Panc1 (cell line): ENCODE measurements at regions not wholly inside any gene's neighbourhood (a gene's known extent, or its start where the extent isn't known, plus 50 kb on each side); places are given as distances from the start of the nearest gene placed in this dataset.

Experiments used
- ATAC-seq: fragments of 200-7000 bp; cut with Tn5 transposase; 2 replicates; pipeline ENCODE4 v1.9.1; 2020; ENCODE audit warnings: mild to moderate bottlenecking, moderate library complexity
- BruUV-seq: library from RNA; stranded (reverse); fragments of 400-500 nt; replicated peaks from 2 replicates; lab custom pipeline; 2021; lab: Mats Ljungman, UMichigan
- CTCF ChIA-PET: fragments of 300-600 bp; sonication (Branson Sonifier 250); formaldehyde crosslinking; loops from one replicate; lab custom pipeline; 2022; ENCODE audit warnings: antibody characterized with exemption; lab: Charles Lee
- POLR2A ChIA-PET: fragments of 300-600 bp; sonication (Branson Sonifier 250); formaldehyde crosslinking; loops from one replicate; lab custom pipeline; 2022; ENCODE audit warnings: antibody characterized with exemption; lab: Charles Lee
- DNase-seq: peaks from one replicate; pipeline ENCODE4 v3.0.0-alpha.2; 2010; ENCODE audit warnings: low read depth, low spot score
- H3K27ac ChIP-seq: 2 replicates; pipeline ENCODE4 v1.5.1; 2011; ENCODE audit warnings: mild to moderate bottlenecking, low read length, inconsistent platforms
- H3K27me3 ChIP-seq: fragments of 200-500 bp; sonication (Bioruptor generic); 2 replicates; pipeline ENCODE4 v1.6.0; 2014; ENCODE audit warnings: low read length, inconsistent platforms; ENCODE audit not compliant: control insufficient read depth, insufficient read depth
- H3K36me3 ChIP-seq: fragments of 200-500 bp; sonication (Bioruptor generic); 2 replicates; pipeline ENCODE4 v1.5.1; 2014; ENCODE audit warnings: inconsistent platforms, mild to moderate bottlenecking, low read length, moderate library complexity; ENCODE audit not compliant: control insufficient read depth, insufficient read depth
- H3K4me1 ChIP-seq: 2 replicates; pipeline ENCODE4 v1.5.1; 2011; ENCODE audit warnings: inconsistent platforms, mild to moderate bottlenecking, low read length, moderate library complexity; ENCODE audit not compliant: control insufficient read depth, insufficient read depth
- H3K4me3 ChIP-seq, 2 experiments: 2 replicates each; pipeline ENCODE4 v1.5.1; 2011 to 2012; ENCODE audit warnings: low read depth in 2 of 2, low read length in 2 of 2, mild to moderate bottlenecking in 2 of 2, inconsistent platforms in 1 of 2, moderate library complexity in 1 of 2
- H3K9me3 ChIP-seq: fragments of 200-500 bp; sonication (Bioruptor generic); 2 replicates; pipeline ENCODE4 v1.5.1; 2014; ENCODE audit warnings: low read depth, mild to moderate bottlenecking, inconsistent platforms, low read length, moderate library complexity; ENCODE audit not compliant: control insufficient read depth, insufficient read depth
- POLR2AphosphoS5 ChIP-seq: IDR thresholded peaks from 2 replicates; pipeline ENCODE4 v1.6.1; 2012; ENCODE audit warnings: mild to moderate bottlenecking, low read depth, low read length, moderate library complexity
- SIN3A ChIP-seq: IDR thresholded peaks from 2 replicates; pipeline ENCODE4 v1.6.1; 2012; ENCODE audit warnings: low read depth, mild to moderate bottlenecking, low read length, moderate library complexity, borderline replicate concordance; ENCODE audit not compliant: insufficient read depth
- TCF7L2 ChIP-seq: IDR thresholded peaks from 2 replicates; pipeline ENCODE4 v1.6.1; 2011; ENCODE audit warnings: mild to moderate bottlenecking, low read depth, low read length, inconsistent platforms
- in situ Hi-C: cut with HindIII; loops from 2 replicates; pipeline ENCODE4 v1.10.0; 2016; ENCODE audit warnings: low sequenced_read_pairs, low pct_unique_long_range_greater_than_20kb
- intact Hi-C: fragments of 100-400 bp; cut with micrococcal nuclease; formaldehyde crosslinking; loops from one replicate; pipeline ENCODE4 v1.10.0; 2022; ENCODE audit not compliant: unreplicated experiment
- TF ChIP-seq, protein P1 (sequence below): fragments of 450-650 bp; IDR thresholded peaks from 2 replicates; pipeline ENCODE4 v1.5.1; 2017; ENCODE audit warnings: mild to moderate bottlenecking
- TF ChIP-seq, protein P2 (sequence below), 2 experiments: IDR thresholded peaks; 2 replicates each; pipeline ENCODE4 v1.6.1; 2011 to 2012; ENCODE audit warnings: low read depth in 2 of 2, control low read depth in 1 of 2, low read length in 1 of 2, mild to moderate bottlenecking in 1 of 2, moderate library complexity in 1 of 2; ENCODE audit not compliant: insufficient read depth in 1 of 2

DNA sequence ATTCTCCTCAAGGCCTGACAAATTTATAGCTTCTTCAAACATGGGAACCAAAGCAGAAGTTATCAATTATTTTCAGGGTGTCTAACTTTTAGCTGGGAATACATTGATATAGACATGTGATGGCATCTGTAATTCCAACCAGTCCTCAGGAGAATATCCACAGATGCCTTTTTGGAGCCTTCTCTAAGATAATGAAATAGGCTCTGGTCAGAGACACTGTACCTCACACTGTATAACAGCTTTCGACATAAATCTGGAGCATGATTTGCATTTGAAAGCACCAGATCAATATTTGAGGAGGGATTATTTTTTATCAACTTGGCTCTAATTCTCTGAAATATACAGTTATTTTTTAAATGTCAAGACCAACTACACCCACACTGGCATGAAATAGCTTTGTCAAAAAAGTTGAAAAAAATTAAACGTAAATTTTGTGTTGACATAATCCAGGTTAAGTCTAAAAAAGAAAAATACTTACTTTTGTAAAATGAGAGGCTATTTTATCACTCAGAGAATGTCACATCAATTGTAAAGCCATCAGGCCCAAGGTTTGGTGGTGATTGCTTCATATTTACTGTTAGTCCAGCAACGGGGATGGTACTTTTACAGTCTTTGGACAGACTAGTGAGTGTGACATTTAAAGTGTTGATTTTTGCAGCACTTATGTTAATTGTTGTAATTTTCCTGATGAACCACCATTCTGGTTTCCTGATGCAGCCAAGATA is 177.0 kb upstream of the SP8 start:
- Histone ChIP-seq H3K27ac (no peak overlapping the region), H3K9me3 (no peaks in the 10 kb centered on the region; the same call in 1 of the 2 replicates), H3K36me3 (no peaks in the 10 kb centered on the region), H3K4me1 (no peaks in the 10 kb centered on the region), H3K27me3 (no peaks in the 10 kb centered on the region), H3K4me3 (no peak overlapping the region)
- BruUV-seq = no TSS peak
- in situ Hi-C loops = no loop called here
- ChIA-PET POLR2A (no interaction called here), CTCF (interaction anchor here (0.6 kb wide), 1 partner anchor 1215 kb away, joined by 16 read pairs; no protein-coding TSS in a partner anchor)
- ATAC-seq (no peak), DNase-seq (no peak)
- intact Hi-C loops = no loop called here
- TF ChIP-seq, protein P1, sequence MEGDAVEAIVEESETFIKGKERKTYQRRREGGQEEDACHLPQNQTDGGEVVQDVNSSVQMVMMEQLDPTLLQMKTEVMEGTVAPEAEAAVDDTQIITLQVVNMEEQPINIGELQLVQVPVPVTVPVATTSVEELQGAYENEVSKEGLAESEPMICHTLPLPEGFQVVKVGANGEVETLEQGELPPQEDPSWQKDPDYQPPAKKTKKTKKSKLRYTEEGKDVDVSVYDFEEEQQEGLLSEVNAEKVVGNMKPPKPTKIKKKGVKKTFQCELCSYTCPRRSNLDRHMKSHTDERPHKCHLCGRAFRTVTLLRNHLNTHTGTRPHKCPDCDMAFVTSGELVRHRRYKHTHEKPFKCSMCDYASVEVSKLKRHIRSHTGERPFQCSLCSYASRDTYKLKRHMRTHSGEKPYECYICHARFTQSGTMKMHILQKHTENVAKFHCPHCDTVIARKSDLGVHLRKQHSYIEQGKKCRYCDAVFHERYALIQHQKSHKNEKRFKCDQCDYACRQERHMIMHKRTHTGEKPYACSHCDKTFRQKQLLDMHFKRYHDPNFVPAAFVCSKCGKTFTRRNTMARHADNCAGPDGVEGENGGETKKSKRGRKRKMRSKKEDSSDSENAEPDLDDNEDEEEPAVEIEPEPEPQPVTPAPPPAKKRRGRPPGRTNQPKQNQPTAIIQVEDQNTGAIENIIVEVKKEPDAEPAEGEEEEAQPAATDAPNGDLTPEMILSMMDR = no peak
- no peak for TF ChIP-seq TCF7L2

DNA sequence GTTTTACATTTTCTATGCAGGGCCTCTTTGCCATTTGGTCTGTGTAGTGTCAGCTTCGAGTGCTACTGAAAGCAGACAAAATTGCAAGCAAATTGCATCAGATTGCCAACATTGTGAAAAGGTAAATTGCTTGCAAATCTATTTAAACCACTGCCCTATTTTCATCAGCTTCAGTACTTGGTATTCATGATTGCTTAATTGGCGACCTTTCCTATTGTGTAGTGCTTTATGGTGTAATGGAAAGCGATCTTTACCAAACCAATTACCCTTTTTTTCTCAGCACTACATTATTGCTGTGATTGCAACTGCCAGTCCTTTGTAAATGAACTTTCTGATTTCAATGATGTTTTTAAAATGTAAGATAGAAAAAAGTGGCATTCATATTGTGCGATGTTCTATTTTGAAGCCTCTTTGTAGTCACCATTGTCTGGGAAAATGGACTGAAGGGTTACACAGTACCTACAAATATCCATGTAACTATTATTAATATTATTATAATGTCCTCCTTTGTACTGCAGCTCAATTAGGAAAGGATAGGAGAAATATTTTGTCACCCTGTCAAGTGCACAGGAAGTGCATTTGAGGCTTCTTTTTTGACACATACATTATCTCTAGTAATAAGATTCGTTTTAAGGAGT is 177.7 kb upstream of the SP8 start:
- no peak for DNase-seq
- ATAC-seq = no peak
- no peak overlapping the region for H3K4me3 ChIP-seq
- BruUV-seq = no TSS peak
- no peaks in the 10 kb centered on the region for H3K27me3 ChIP-seq
- in situ Hi-C loops (no loop called here), intact Hi-C loops (no loop called here)
- POLR2A ChIA-PET = no interaction called here
- no peaks in the 10 kb centered on the region for H3K4me1 ChIP-seq
- CTCF ChIA-PET = interaction anchor here (0.6 kb wide), 1 partner anchor 1216 kb away, joined by 16 read pairs; no protein-coding TSS in a partner anchor
- TF ChIP-seq, protein P1 = no peak
- TF ChIP-seq SIN3A = no peak
- TF ChIP-seq, protein P2, sequence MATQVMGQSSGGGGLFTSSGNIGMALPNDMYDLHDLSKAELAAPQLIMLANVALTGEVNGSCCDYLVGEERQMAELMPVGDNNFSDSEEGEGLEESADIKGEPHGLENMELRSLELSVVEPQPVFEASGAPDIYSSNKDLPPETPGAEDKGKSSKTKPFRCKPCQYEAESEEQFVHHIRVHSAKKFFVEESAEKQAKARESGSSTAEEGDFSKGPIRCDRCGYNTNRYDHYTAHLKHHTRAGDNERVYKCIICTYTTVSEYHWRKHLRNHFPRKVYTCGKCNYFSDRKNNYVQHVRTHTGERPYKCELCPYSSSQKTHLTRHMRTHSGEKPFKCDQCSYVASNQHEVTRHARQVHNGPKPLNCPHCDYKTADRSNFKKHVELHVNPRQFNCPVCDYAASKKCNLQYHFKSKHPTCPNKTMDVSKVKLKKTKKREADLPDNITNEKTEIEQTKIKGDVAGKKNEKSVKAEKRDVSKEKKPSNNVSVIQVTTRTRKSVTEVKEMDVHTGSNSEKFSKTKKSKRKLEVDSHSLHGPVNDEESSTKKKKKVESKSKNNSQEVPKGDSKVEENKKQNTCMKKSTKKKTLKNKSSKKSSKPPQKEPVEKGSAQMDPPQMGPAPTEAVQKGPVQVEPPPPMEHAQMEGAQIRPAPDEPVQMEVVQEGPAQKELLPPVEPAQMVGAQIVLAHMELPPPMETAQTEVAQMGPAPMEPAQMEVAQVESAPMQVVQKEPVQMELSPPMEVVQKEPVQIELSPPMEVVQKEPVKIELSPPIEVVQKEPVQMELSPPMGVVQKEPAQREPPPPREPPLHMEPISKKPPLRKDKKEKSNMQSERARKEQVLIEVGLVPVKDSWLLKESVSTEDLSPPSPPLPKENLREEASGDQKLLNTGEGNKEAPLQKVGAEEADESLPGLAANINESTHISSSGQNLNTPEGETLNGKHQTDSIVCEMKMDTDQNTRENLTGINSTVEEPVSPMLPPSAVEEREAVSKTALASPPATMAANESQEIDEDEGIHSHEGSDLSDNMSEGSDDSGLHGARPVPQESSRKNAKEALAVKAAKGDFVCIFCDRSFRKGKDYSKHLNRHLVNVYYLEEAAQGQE (IDR thresholded peaks at IDR 0.05; ENCODE audit: insufficient read depth in 1 of 2, low read depth in 2 of 2, low read length in 1 of 2) = no peak
- no peak for TF ChIP-seq TCF7L2
- no peak for TF ChIP-seq POLR2AphosphoS5
- no peak overlapping the region for H3K27ac ChIP-seq
- no peaks in the 10 kb centered on the region for H3K36me3 ChIP-seq
- H3K9me3 ChIP-seq = no peaks in the 10 kb centered on the region; the same call in 1 of the 2 replicates
